ENCODE measurements at regions not wholly inside any gene's neighbourhood (a gene's known extent, or its start where the extent isn't known, plus 50 kb on each side); places are given as distances from the start of the nearest gene placed in this dataset.

GRCh38 chr6:165820407-165820806 is 157.4 kb upstream of the PDE10A start:
- H3K36me3 ChIP-seq = no peaks in the 10 kb centered on the region
- H3K9me3 ChIP-seq (ENCODE audit: low read depth) = no peaks in the 10 kb centered on the region
- DNase-seq (ENCODE audit: low read depth in 1 of 2, low spot score in 1 of 2) = no peak

GRCh38 chr6:165819394-165819793 is 156.4 kb upstream of the PDE10A start:
- Histone ChIP-seq H3K36me3 (no peaks in the 10 kb centered on the region), H3K9me3 (ENCODE audit: low read depth) (no peaks in the 10 kb centered on the region), H3K4me1 (ENCODE audit: low read depth) (peaks cover 26% of the 10 kb centered on the region), H3K4me3 (no peak overlapping the region), H3K27me3 (peaks cover 25% of the 10 kb centered on the region), H3K27ac (no peak overlapping the region)
- no peak for TF ChIP-seq CTCF (IDR thresholded peaks at IDR 0.05; ENCODE audit: low read depth, low read length)
- peak in 1 of 2 donors; percentile 27 for DNase-seq (ENCODE audit: low read depth in 1 of 2, low spot score in 1 of 2)

More at GRCh38 chr6:165820407-165820806, 157.4 kb upstream of the PDE10A start:
- no peak for TF ChIP-seq CTCF (IDR thresholded peaks at IDR 0.05; ENCODE audit: low read depth, low read length)
- Histone ChIP-seq H3K4me3 (no peak overlapping the region), H3K27ac (no peak overlapping the region), H3K27me3 (peaks cover 25% of the 10 kb centered on the region), H3K4me1 (ENCODE audit: low read depth) (peaks cover 26% of the 10 kb centered on the region)

- H3K36me3 ChIP-seq = no peaks in the 10 kb centered on the region
- no peak overlapping the region for H3K27ac ChIP-seq
- no peak overlapping the region for H3K4me3 ChIP-seq
- peaks cover 25% of the 10 kb centered on the region for H3K4me1 ChIP-seq (ENCODE audit: low read depth)
- H3K27me3 ChIP-seq = peaks cover 25% of the 10 kb centered on the region
- no peaks in the 10 kb centered on the region for H3K9me3 ChIP-seq (ENCODE audit: low read depth)
- TF ChIP-seq CTCF (IDR thresholded peaks at IDR 0.05; ENCODE audit: low read depth, low read length) = no peak
- DNase-seq (ENCODE audit: low read depth in 1 of 2, low spot score in 1 of 2) = no peak
Observed at GRCh38 chr6:165818200-165818599, 155.2 kb upstream of the PDE10A start.

DNA sequence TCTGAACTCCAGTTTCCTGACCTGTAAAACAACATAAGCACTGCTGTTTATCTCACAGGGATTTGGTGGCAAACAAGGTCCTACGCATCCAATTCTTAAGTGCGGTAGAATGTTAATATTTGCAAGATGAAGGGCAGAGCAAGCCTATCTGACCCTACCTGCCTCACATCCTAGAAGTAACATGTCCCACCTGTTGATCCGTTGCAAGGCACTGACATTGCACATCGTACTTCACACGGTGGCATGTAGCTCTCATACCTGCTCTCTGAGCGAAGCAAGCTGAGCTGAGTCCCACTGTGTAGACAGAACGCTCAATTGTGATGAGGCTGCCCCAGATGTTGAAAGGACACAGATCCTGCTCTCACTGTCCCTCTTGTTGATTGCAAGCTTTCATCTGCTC is 154.7 kb upstream of the PDE10A start:
- Histone ChIP-seq H3K4me3 (no peak overlapping the region), H3K27ac (no peak overlapping the region)
- TF ChIP-seq CTCF (IDR thresholded peaks at IDR 0.05; ENCODE audit: low read depth, low read length) = no peak

GRCh38 chr6:165817148-165817547 is 154.1 kb upstream of the PDE10A start:
- Histone ChIP-seq H3K27ac (no peak overlapping the region), H3K4me3 (no peak overlapping the region), H3K36me3 (no peaks in the 10 kb centered on the region), H3K9me3 (ENCODE audit: low read depth) (no peaks in the 10 kb centered on the region), H3K27me3 (peaks cover 25% of the 10 kb centered on the region), H3K4me1 (ENCODE audit: low read depth) (peaks cover 15% of the 10 kb centered on the region)
- no peak for TF ChIP-seq CTCF (IDR thresholded peaks at IDR 0.05; ENCODE audit: low read depth, low read length)
- DNase-seq (ENCODE audit: low read depth in 1 of 2, low spot score in 1 of 2) = no peak

More for the DNA sequence above, 154.7 kb upstream of the PDE10A start:
- no peaks in the 10 kb centered on the region for H3K36me3 ChIP-seq
- DNase-seq (ENCODE audit: low read depth in 1 of 2, low spot score in 1 of 2) = no peak
- H3K9me3 ChIP-seq (ENCODE audit: low read depth) = no peaks in the 10 kb centered on the region
- peaks cover 25% of the 10 kb centered on the region for H3K27me3 ChIP-seq
- H3K4me1 ChIP-seq (ENCODE audit: low read depth) = peaks cover 21% of the 10 kb centered on the region

- no peak for DNase-seq (ENCODE audit: low read depth in 1 of 2, low spot score in 1 of 2)
- Histone ChIP-seq H3K4me1 (ENCODE audit: low read depth) (no peaks in the 10 kb centered on the region), H3K9me3 (ENCODE audit: low read depth) (no peaks in the 10 kb centered on the region), H3K4me3 (no peak overlapping the region), H3K27ac (no peak overlapping the region), H3K27me3 (peaks cover 22% of the 10 kb centered on the region), H3K36me3 (no peaks in the 10 kb centered on the region)
- TF ChIP-seq CTCF (IDR thresholded peaks at IDR 0.05; ENCODE audit: low read depth, low read length) = no peak
Observed at GRCh38 chr6:165814679-165815078, 151.6 kb upstream of the PDE10A start.
